ENCODE measurements at regions not wholly inside any gene's neighbourhood (a gene's known extent, or its start where the extent isn't known, plus 50 kb on each side); places are given as distances from the start of the nearest gene placed in this dataset.
"Not testable (repeated sequence)": the region's sequence is repeated elsewhere in the genome, so short reads cannot be mapped to it uniquely, and the experiment has no call there.

DNA sequence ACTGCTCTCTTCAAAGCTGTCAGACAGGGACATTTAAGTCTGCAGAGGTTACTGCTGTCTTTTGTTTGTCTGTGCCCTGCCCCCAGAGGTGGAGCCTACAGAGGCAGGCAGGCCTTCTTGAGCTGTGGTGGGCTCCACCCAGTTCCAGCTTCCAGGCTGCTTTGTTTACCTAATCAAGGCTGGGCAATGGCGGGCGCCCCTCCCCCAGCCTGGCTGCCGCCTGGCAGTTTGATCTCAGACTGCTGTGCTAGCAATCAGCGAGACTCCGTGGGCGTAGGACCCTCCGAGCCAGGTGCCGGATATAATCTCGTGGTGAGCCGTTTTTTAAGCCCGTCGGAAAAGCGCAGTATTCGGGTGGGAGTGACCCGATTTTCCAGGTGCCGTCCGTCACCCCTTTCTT lies 942.3 kb downstream of the TLE1 start:
- POLR2A ChIA-PET; H3K27me3 Mint-ChIP-seq; H3K36me3 ChIP-seq (ENCODE audit: control insufficient read depth in 2 of 3, insufficient read depth in 3 of 3, low read length in 3 of 3); H3K36me3 Mint-ChIP-seq; H3K9me3 Mint-ChIP-seq; CTCF ChIA-PET; DNase-seq; H3K4me1 ChIP-seq (ENCODE audit: control insufficient read depth in 2 of 2, insufficient read depth in 2 of 2, low read length in 2 of 2); intact Hi-C loops (cut with micrococcal nuclease); ATAC-seq; H3K4me1 Mint-ChIP-seq; H3K9me3 ChIP-seq (ENCODE audit: control insufficient read depth in 2 of 3, low read length in 3 of 3); H3K27ac ChIP-seq (ENCODE audit: low read depth, low read length); H3K27me3 ChIP-seq (ENCODE audit: control insufficient read depth in 2 of 2, insufficient read depth in 2 of 2, low read length in 2 of 2); H3K27ac Mint-ChIP-seq; H3K4me3 ChIP-seq (ENCODE audit: low read length); H3K4me3 Mint-ChIP-seq: not testable (repeated sequence)

DNA sequence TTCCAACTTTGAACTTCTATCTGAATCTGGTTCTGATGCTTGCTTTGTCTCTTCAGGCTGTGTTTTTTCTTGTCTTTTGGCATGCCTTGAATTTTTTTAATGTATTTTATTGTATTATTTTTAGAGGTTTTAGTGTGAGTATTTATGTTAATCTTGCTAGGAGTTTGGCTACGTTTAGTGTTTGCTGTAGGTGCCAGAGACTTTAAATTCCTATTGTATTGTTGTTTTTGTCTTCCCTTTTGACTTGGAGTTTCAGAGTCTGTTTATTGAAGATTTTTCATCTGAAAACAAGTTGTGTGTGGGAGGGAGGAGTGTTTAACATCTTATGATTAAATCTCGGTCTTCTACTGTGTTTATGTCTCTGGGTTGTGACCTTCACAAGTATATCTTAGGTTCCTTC lies 956.8 kb downstream of the TLE1 start:
- ChIA-PET CTCF (no interaction called here), POLR2A (no interaction called here)
- Mint-ChIP-seq H3K27me3 (no peaks in the 10 kb centered on the region), H3K27ac (no peak overlapping the region), H3K4me3 (no peak overlapping the region), H3K4me1 (no peaks in the 10 kb centered on the region), H3K9me3 (peaks cover 0 to 14% (median 2%) of the 10 kb centered on the region in 11 donors), H3K36me3 (no peaks in the 10 kb centered on the region)
- intact Hi-C loops (cut with micrococcal nuclease) = no loop called here
- Histone ChIP-seq H3K27ac (ENCODE audit: low read depth, low read length) (no peak overlapping the region), H3K27me3 (ENCODE audit: control insufficient read depth in 2 of 2, insufficient read depth in 2 of 2, low read length in 2 of 2) (no peaks in the 10 kb centered on the region), H3K9me3 (ENCODE audit: control insufficient read depth in 2 of 3, low read length in 3 of 3) (peaks cover 0 to 13% (median 0%) of the 10 kb centered on the region in 3 experiments), H3K36me3 (ENCODE audit: control insufficient read depth in 2 of 3, insufficient read depth in 3 of 3, low read length in 3 of 3) (no peaks in the 10 kb centered on the region), H3K4me3 (ENCODE audit: low read length) (no peak overlapping the region), H3K4me1 (ENCODE audit: control insufficient read depth in 2 of 2, insufficient read depth in 2 of 2, low read length in 2 of 2) (no peaks in the 10 kb centered on the region)
- DNase-seq = no peak
- no peak for ATAC-seq

GRCh38 chr9:80720579-80720978 lies 968.8 kb downstream of the TLE1 start:
- intact Hi-C loops (cut with micrococcal nuclease) = no loop called here
- no peaks in the 10 kb centered on the region for H3K27me3 Mint-ChIP-seq
- H3K4me1 Mint-ChIP-seq = peaks cover 0 to 3% (median 0%) of the 10 kb centered on the region in 7 donors
- H3K36me3 Mint-ChIP-seq = no peaks in the 10 kb centered on the region
- Histone ChIP-seq H3K4me3 (ENCODE audit: low read length) (no peak overlapping the region), H3K27ac (ENCODE audit: low read depth, low read length) (no peak overlapping the region), H3K27me3 (ENCODE audit: control insufficient read depth in 2 of 2, insufficient read depth in 2 of 2, low read length in 2 of 2) (no peaks in the 10 kb centered on the region), H3K9me3 (ENCODE audit: control insufficient read depth in 2 of 3, low read length in 3 of 3) (no peaks in the 10 kb centered on the region), H3K4me1 (ENCODE audit: control insufficient read depth in 2 of 2, insufficient read depth in 2 of 2, low read length in 2 of 2) (no peaks in the 10 kb centered on the region), H3K36me3 (ENCODE audit: control insufficient read depth in 2 of 3, insufficient read depth in 3 of 3, low read length in 3 of 3) (no peaks in the 10 kb centered on the region)
- H3K27ac Mint-ChIP-seq = no peak overlapping the region
- ATAC-seq (no peak), DNase-seq (no peak)
- ChIA-PET POLR2A (no interaction called here), CTCF (no interaction called here)
- no peak overlapping the region for H3K4me3 Mint-ChIP-seq
- H3K9me3 Mint-ChIP-seq = peaks cover 4 to 29% (median 14%) of the 10 kb centered on the region in 11 donors

DNA sequence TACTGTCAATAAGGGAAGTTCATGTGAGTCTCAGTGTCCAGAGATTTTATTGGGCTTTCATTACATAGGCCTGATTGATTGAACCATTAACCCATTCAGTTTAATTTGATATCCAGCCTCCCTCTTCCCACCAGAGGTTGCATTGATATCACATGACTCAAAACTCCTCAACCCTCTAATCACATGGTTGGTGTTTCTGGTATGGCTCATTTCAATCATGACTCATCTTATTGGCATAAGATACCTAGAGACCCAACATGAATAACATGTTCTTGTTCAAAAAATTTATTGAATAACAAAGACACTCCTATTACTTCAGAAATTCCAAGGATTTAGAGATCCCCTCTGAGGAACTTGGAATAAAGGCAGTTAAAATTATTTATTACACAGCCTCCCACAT lies 982.2 kb downstream of the TLE1 start:
- Histone ChIP-seq H3K27ac (ENCODE audit: low read depth, low read length) (no peak overlapping the region), H3K9me3 (ENCODE audit: control insufficient read depth in 2 of 3, low read length in 3 of 3) (no peaks in the 10 kb centered on the region), H3K4me3 (ENCODE audit: low read length) (no peak overlapping the region), H3K27me3 (ENCODE audit: control insufficient read depth in 2 of 2, insufficient read depth in 2 of 2, low read length in 2 of 2) (no peaks in the 10 kb centered on the region), H3K36me3 (ENCODE audit: control insufficient read depth in 2 of 3, insufficient read depth in 3 of 3, low read length in 3 of 3) (no peaks in the 10 kb centered on the region), H3K4me1 (ENCODE audit: control insufficient read depth in 2 of 2, insufficient read depth in 2 of 2, low read length in 2 of 2) (no peaks in the 10 kb centered on the region)
- DNase-seq (no peak), ATAC-seq (no peak)
- Mint-ChIP-seq H3K9me3 (peaks cover 2 to 35% (median 5%) of the 10 kb centered on the region in 11 donors), H3K36me3 (no peaks in the 10 kb centered on the region), H3K27ac (no peak overlapping the region), H3K4me1 (no peaks in the 10 kb centered on the region), H3K4me3 (no peak overlapping the region), H3K27me3 (no peaks in the 10 kb centered on the region)
- ChIA-PET CTCF (no interaction called here), POLR2A (no interaction called here)
- intact Hi-C loops (cut with micrococcal nuclease) = no loop called here

GRCh38 chr9:80701061-80701460 lies 988.3 kb downstream of the TLE1 start:
- Mint-ChIP-seq H3K27me3 (no peaks in the 10 kb centered on the region), H3K36me3 (no peaks in the 10 kb centered on the region), H3K27ac (no peak overlapping the region), H3K4me3 (no peak overlapping the region), H3K4me1 (no peaks in the 10 kb centered on the region), H3K9me3 (peaks cover 0 to 14% (median 3%) of the 10 kb centered on the region in 11 donors)
- no peaks in the 10 kb centered on the region for H3K9me3 ChIP-seq (ENCODE audit: control insufficient read depth in 2 of 3, low read length in 3 of 3)
- no peaks in the 10 kb centered on the region for H3K4me1 ChIP-seq (ENCODE audit: control insufficient read depth in 2 of 2, insufficient read depth in 2 of 2, low read length in 2 of 2)
- no peak for ATAC-seq
- no peak for DNase-seq
- ChIA-PET POLR2A (no interaction called here), CTCF (no interaction called here)
- intact Hi-C loops (cut with micrococcal nuclease) = no loop called here
- no peak overlapping the region for H3K27ac ChIP-seq (ENCODE audit: low read depth, low read length)
- H3K27me3 ChIP-seq (ENCODE audit: control insufficient read depth in 2 of 2, insufficient read depth in 2 of 2, low read length in 2 of 2) = no peaks in the 10 kb centered on the region
- no peak overlapping the region for H3K4me3 ChIP-seq (ENCODE audit: low read length)
- H3K36me3 ChIP-seq (ENCODE audit: control insufficient read depth in 2 of 3, insufficient read depth in 3 of 3, low read length in 3 of 3) = no peaks in the 10 kb centered on the region

GRCh38 chr9:80699511-80699998 lies 989.8 kb downstream of the TLE1 start:
- no peak for ATAC-seq
- Mint-ChIP-seq H3K27me3 (no peaks in the 10 kb centered on the region), H3K9me3 (peaks cover 0 to 11% (median 2%) of the 10 kb centered on the region in 11 donors), H3K4me1 (no peaks in the 10 kb centered on the region), H3K4me3 (no peak overlapping the region), H3K36me3 (no peaks in the 10 kb centered on the region), H3K27ac (no peak overlapping the region)
- Histone ChIP-seq H3K27me3 (ENCODE audit: control insufficient read depth in 2 of 2, insufficient read depth in 2 of 2, low read length in 2 of 2) (no peaks in the 10 kb centered on the region), H3K36me3 (ENCODE audit: control insufficient read depth in 2 of 3, insufficient read depth in 3 of 3, low read length in 3 of 3) (no peaks in the 10 kb centered on the region), H3K4me3 (ENCODE audit: low read length) (no peak overlapping the region), H3K9me3 (ENCODE audit: control insufficient read depth in 2 of 3, low read length in 3 of 3) (no peaks in the 10 kb centered on the region), H3K27ac (ENCODE audit: low read depth, low read length) (no peak overlapping the region), H3K4me1 (ENCODE audit: control insufficient read depth in 2 of 2, insufficient read depth in 2 of 2, low read length in 2 of 2) (no peaks in the 10 kb centered on the region)
- DNase-seq = no peak
- POLR2A ChIA-PET = no interaction called here
- CTCF ChIA-PET = no interaction called here
- intact Hi-C loops (cut with micrococcal nuclease) = no loop called here

DNA sequence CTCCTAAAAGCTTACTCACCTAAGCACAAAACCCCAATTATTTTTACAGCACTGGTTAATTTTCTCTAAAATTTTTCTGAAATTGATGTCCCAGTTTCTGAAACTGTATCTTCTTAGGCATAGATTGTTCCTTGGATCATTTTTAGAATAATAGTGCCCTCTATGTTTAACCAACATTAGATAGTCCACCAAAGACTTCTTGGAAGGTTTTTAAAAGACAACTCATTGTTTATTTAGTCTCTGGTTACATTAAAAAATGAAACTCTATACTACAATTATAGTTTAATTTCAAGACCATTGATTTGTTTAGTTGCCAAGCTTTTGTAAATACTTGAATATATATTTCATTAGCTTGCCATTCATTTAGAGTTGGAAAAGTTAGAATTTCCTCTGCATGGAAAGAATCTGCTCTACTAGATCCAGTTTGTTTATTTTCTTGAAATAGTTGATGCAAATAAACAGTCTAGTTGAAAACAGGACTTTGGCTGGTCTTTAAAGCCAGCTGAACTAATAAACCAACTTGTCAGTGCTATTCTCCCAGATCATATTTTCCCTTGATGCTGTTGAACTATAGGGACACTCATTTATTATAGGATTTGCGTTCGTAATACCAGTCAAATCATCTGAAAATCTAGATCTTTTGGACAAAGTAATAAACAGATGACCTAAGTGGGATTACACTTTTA lies 990.5 kb downstream of the TLE1 start:
- ATAC-seq (no peak), DNase-seq (no peak)
- H3K4me1 Mint-ChIP-seq = no peaks in the 10 kb centered on the region
- CTCF ChIA-PET = no interaction called here
- Histone ChIP-seq H3K4me3 (ENCODE audit: low read length) (no peak overlapping the region), H3K4me1 (ENCODE audit: control insufficient read depth in 2 of 2, insufficient read depth in 2 of 2, low read length in 2 of 2) (no peaks in the 10 kb centered on the region), H3K9me3 (ENCODE audit: control insufficient read depth in 2 of 3, low read length in 3 of 3) (no peaks in the 10 kb centered on the region), H3K36me3 (ENCODE audit: control insufficient read depth in 2 of 3, insufficient read depth in 3 of 3, low read length in 3 of 3) (no peaks in the 10 kb centered on the region), H3K27me3 (ENCODE audit: control insufficient read depth in 2 of 2, insufficient read depth in 2 of 2, low read length in 2 of 2) (no peaks in the 10 kb centered on the region), H3K27ac (ENCODE audit: low read depth, low read length) (no peak overlapping the region)
- no peaks in the 10 kb centered on the region for H3K27me3 Mint-ChIP-seq
- peaks cover 0 to 16% (median 4%) of the 10 kb centered on the region in 11 donors for H3K9me3 Mint-ChIP-seq
- no peak overlapping the region for H3K4me3 Mint-ChIP-seq
- POLR2A ChIA-PET = no interaction called here
- intact Hi-C loops (cut with micrococcal nuclease) = no loop called here
- no peaks in the 10 kb centered on the region for H3K36me3 Mint-ChIP-seq
- no peak overlapping the region for H3K27ac Mint-ChIP-seq

All from naive thymus-derived CD4-positive, alpha-beta T cell (primary cell).